Neural cell (in vitro differentiated cells): ENCODE measurements at regions not wholly inside any gene's neighbourhood (a gene's known extent, or its start where the extent isn't known, plus 50 kb on each side); places are given as distances from the start of the nearest gene placed in this dataset.

ENCODE experiments used
- H2AFZ ChIP-seq: fragments of 200-600, 300-800 bp; sonication (generic), shearing (Covaris generic); 2 replicates; pipeline ENCODE4 v1.6.0; 2014; ENCODE audit warnings: low read depth, mild to moderate bottlenecking, antibody characterized with exemption, low read length, moderate library complexity
- H3F3A ChIP-seq: fragments of 200-600 bp; shearing (Covaris generic); 2 replicates; pipeline ENCODE4 v1.6.1; 2016; ENCODE audit warnings: mild to moderate bottlenecking, moderate library complexity, mixed read lengths, antibody characterized with exemption, low read length; ENCODE audit not compliant: insufficient read depth, poor library complexity, severe bottlenecking
- H3K27ac ChIP-seq: fragments of 200-600, 300-800 bp; sonication (generic), shearing (Covaris generic); 2 replicates; pipeline ENCODE4 v1.5.1; 2014; ENCODE audit warnings: mild to moderate bottlenecking, low read length, moderate library complexity
- H3K27me3 ChIP-seq: fragments of 300-800, 200-600 bp; sonication (generic), shearing (Covaris generic); 2 replicates; pipeline ENCODE4 v1.6.0; 2014; ENCODE audit warnings: mild to moderate bottlenecking, low read depth, low read length, moderate library complexity; ENCODE audit not compliant: insufficient read depth
- H3K36me3 ChIP-seq: fragments of 300-800, 200-600 bp; sonication (generic), shearing (Covaris generic); 2 replicates; pipeline ENCODE4 v1.5.1; 2014; ENCODE audit warnings: mild to moderate bottlenecking, antibody characterized with exemption, low read length, moderate library complexity; ENCODE audit not compliant: insufficient read depth
- H3K4me2 ChIP-seq: fragments of 300-800, 200-600 bp; sonication (generic), shearing (Covaris generic); 2 replicates; pipeline ENCODE4 v1.6.0; 2014; ENCODE audit warnings: mild to moderate bottlenecking, low read length
- H3K4me3 ChIP-seq: fragments of 300-800, 200-600 bp; sonication (generic), shearing (Covaris generic); 2 replicates; pipeline ENCODE4 v1.5.1; 2014; ENCODE audit warnings: mild to moderate bottlenecking, low read length, moderate library complexity
- H3K79me2 ChIP-seq: fragments of 200-600 bp; shearing (Covaris generic); replicated peaks from 2 replicates; pipeline ENCODE4 v1.6.0; 2014; ENCODE audit warnings: mild to moderate bottlenecking, low read length, moderate library complexity; ENCODE audit not compliant: insufficient read depth
- H3K9ac ChIP-seq: fragments of 300-800, 200-600 bp; sonication (generic), shearing (Covaris generic); 2 replicates; pipeline ENCODE4 v1.6.1; 2016; ENCODE audit warnings: mild to moderate bottlenecking, low read length, mixed read lengths
- H3K9me2 ChIP-seq: fragments of 200-600 bp; shearing (Covaris generic); 2 replicates; pipeline ENCODE4 v1.6.1; 2016; ENCODE audit warnings: mild to moderate bottlenecking, low read length, mixed read lengths; ENCODE audit not compliant: insufficient read depth
- H3K9me3 ChIP-seq: fragments of 200-600, 300-800 bp; sonication (generic), shearing (Covaris generic); 2 replicates; pipeline ENCODE4 v1.6.1; 2016; ENCODE audit warnings: mild to moderate bottlenecking, mixed run types, low read length, moderate library complexity, mixed read lengths
- H4K20me1 ChIP-seq: fragments of 200-600 bp; shearing (Covaris generic); 2 replicates; pipeline ENCODE4 v1.6.1; 2016; ENCODE audit warnings: mild to moderate bottlenecking, mixed run types; ENCODE audit not compliant: insufficient read depth
- EP300 ChIP-seq: fragments of 450-650 bp; conservative IDR thresholded peaks from 2 replicates; pipeline ENCODE4 v1.6.1; 2014; ENCODE audit warnings: antibody characterized with exemption, mild to moderate bottlenecking, moderate library complexity; ENCODE audit not compliant: poor library complexity, severe bottlenecking
- EZH2 ChIP-seq: fragments of 200-600, 300-800 bp; shearing (Covaris generic), sonication (generic); IDR thresholded peaks from 2 replicates; pipeline ENCODE4 v1.6.1; 2014; ENCODE audit warnings: antibody characterized with exemption, low read length, borderline replicate concordance, mild to moderate bottlenecking; ENCODE audit not compliant: insufficient read depth, poor library complexity, severe bottlenecking
- MXI1 ChIP-seq: fragments of 450-650 bp; conservative IDR thresholded peaks from 2 replicates; pipeline ENCODE4 v1.6.1; 2014; ENCODE audit warnings: antibody characterized with exemption, mild to moderate bottlenecking; ENCODE audit not compliant: poor library complexity, severe bottlenecking
- POLR2AphosphoS5 ChIP-seq: IDR thresholded peaks from 2 replicates; pipeline ENCODE4 v1.6.1; 2012
- RAD21 ChIP-seq: fragments of 450-650 bp; conservative IDR thresholded peaks from 2 replicates; pipeline ENCODE4 v1.6.1; 2014; ENCODE audit warnings: antibody characterized with exemption, mild to moderate bottlenecking, moderate library complexity
- SMC3 ChIP-seq: fragments of 450-650 bp; conservative IDR thresholded peaks from 2 replicates; pipeline ENCODE4 v1.6.1; 2014; ENCODE audit warnings: antibody characterized with exemption, mild to moderate bottlenecking, moderate library complexity; ENCODE audit not compliant: poor library complexity
- TAF1 ChIP-seq: IDR thresholded peaks from 2 replicates; pipeline ENCODE4 v1.6.1; 2012; ENCODE audit warnings: low read depth
- TF ChIP-seq, protein P1 (sequence below): fragments of 450-650 bp; IDR thresholded peaks from 2 replicates; pipeline ENCODE4 v1.5.1; 2014; ENCODE audit warnings: antibody characterized with exemption, mild to moderate bottlenecking, moderate library complexity; ENCODE audit not compliant: poor library complexity, severe bottlenecking
- TF ChIP-seq, protein P2 (sequence below): IDR thresholded peaks from 2 replicates; pipeline ENCODE4 v1.6.1; 2012; ENCODE audit warnings: borderline replicate concordance

DNA sequence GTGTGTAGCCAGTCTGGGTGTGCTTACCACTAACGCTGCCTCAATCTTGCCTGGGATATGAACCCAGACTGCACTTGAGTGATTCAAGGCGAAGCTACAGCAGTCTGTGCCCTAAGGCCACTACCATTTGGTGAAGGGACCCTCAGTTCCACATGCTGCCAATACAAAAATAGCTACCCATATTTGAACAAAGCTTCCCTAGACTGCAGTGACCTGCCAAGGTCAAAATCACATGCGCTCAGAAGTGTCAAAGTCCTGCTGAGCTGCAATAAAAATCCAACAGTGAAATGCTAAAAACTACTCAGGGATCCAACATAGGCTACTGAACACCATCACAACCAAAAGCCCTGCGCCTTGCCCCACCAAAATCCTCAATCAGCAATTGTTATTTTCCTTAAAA is 472.3 kb upstream of the VSTM2A start:
- Histone ChIP-seq H3K27ac (no peak overlapping the region), H3K9ac (no peak overlapping the region), H3F3A (no peaks in the 10 kb centered on the region), H3K79me2 (no peaks in the 10 kb centered on the region), H4K20me1 (no peaks in the 10 kb centered on the region), H2AFZ (no peak overlapping the region), H3K4me3 (no peak overlapping the region), H3K9me3 (no peaks in the 10 kb centered on the region), H3K9me2 (no peaks in the 10 kb centered on the region), H3K36me3 (no peaks in the 10 kb centered on the region), H3K27me3 (no peaks in the 10 kb centered on the region), H3K4me2 (no peak overlapping the region)
- TF ChIP-seq TAF1 = no peak
- TF ChIP-seq, protein P1, sequence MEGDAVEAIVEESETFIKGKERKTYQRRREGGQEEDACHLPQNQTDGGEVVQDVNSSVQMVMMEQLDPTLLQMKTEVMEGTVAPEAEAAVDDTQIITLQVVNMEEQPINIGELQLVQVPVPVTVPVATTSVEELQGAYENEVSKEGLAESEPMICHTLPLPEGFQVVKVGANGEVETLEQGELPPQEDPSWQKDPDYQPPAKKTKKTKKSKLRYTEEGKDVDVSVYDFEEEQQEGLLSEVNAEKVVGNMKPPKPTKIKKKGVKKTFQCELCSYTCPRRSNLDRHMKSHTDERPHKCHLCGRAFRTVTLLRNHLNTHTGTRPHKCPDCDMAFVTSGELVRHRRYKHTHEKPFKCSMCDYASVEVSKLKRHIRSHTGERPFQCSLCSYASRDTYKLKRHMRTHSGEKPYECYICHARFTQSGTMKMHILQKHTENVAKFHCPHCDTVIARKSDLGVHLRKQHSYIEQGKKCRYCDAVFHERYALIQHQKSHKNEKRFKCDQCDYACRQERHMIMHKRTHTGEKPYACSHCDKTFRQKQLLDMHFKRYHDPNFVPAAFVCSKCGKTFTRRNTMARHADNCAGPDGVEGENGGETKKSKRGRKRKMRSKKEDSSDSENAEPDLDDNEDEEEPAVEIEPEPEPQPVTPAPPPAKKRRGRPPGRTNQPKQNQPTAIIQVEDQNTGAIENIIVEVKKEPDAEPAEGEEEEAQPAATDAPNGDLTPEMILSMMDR = no peak
- TF ChIP-seq, protein P2, sequence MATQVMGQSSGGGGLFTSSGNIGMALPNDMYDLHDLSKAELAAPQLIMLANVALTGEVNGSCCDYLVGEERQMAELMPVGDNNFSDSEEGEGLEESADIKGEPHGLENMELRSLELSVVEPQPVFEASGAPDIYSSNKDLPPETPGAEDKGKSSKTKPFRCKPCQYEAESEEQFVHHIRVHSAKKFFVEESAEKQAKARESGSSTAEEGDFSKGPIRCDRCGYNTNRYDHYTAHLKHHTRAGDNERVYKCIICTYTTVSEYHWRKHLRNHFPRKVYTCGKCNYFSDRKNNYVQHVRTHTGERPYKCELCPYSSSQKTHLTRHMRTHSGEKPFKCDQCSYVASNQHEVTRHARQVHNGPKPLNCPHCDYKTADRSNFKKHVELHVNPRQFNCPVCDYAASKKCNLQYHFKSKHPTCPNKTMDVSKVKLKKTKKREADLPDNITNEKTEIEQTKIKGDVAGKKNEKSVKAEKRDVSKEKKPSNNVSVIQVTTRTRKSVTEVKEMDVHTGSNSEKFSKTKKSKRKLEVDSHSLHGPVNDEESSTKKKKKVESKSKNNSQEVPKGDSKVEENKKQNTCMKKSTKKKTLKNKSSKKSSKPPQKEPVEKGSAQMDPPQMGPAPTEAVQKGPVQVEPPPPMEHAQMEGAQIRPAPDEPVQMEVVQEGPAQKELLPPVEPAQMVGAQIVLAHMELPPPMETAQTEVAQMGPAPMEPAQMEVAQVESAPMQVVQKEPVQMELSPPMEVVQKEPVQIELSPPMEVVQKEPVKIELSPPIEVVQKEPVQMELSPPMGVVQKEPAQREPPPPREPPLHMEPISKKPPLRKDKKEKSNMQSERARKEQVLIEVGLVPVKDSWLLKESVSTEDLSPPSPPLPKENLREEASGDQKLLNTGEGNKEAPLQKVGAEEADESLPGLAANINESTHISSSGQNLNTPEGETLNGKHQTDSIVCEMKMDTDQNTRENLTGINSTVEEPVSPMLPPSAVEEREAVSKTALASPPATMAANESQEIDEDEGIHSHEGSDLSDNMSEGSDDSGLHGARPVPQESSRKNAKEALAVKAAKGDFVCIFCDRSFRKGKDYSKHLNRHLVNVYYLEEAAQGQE = no peak
- no peak for TF ChIP-seq POLR2AphosphoS5
- TF ChIP-seq RAD21 = no peak
- TF ChIP-seq MXI1 = no peak
- TF ChIP-seq EP300 = no peak
- TF ChIP-seq SMC3 = no peak
- no peak for TF ChIP-seq EZH2

DNA sequence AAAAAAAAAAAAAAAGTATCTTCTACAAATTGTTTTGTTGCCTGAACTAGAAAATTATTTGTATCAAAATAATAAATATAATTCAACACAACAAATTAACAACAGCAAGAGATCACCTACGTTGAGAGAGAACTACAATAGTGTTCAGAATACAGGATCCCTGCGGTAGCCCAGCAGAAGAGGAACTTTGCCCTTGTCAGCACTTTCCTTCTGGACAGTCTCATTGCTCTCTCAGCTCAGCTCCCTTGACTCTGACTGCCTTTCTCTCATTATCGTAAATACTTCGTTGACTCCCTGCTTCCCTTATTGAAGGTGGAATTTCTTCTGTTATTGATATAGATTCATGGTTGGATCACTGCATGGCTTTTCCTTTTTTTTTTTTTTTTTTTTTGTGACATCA is 469.5 kb upstream of the VSTM2A start:
- H3K9ac ChIP-seq = no peak overlapping the region
- H3K27ac ChIP-seq = no peak overlapping the region
- H3K27me3 ChIP-seq = no peaks in the 10 kb centered on the region
- no peak overlapping the region for H3K4me3 ChIP-seq
- no peak overlapping the region for H3K4me2 ChIP-seq
- H3K79me2 ChIP-seq = no peaks in the 10 kb centered on the region
- H3F3A ChIP-seq = no peaks in the 10 kb centered on the region
- H4K20me1 ChIP-seq = no peaks in the 10 kb centered on the region
- no peaks in the 10 kb centered on the region for H3K9me2 ChIP-seq
- no peaks in the 10 kb centered on the region for H3K36me3 ChIP-seq
- TF ChIP-seq, protein P1 = no peak
- TF ChIP-seq SMC3 (no peak), TAF1 (no peak), MXI1 (no peak), RAD21 (no peak), POLR2AphosphoS5 (no peak), EZH2 (no peak), EP300 (no peak)
- TF ChIP-seq, protein P2 = no peak
- no peak overlapping the region for H2AFZ ChIP-seq
- H3K9me3 ChIP-seq = no peaks in the 10 kb centered on the region
